Panc1 (cell line): ENCODE measurements at regions not wholly inside any gene's neighbourhood (a gene's known extent, or its start where the extent isn't known, plus 50 kb on each side); places are given as distances from the start of the nearest gene placed in this dataset.

Experiments
- ATAC-seq: fragments of 200-7000 bp; cut with Tn5 transposase; 2 replicates; pipeline ENCODE4 v1.9.1; 2020; ENCODE audit warnings: mild to moderate bottlenecking, moderate library complexity
- BruUV-seq: library from RNA; stranded (reverse); fragments of 400-500 nt; replicated peaks from 2 replicates; lab custom pipeline; 2021; lab: Mats Ljungman, UMichigan
- CTCF ChIA-PET: fragments of 300-600 bp; sonication (Branson Sonifier 250); formaldehyde crosslinking; loops from one replicate; lab custom pipeline; 2022; ENCODE audit warnings: antibody characterized with exemption; lab: Charles Lee
- POLR2A ChIA-PET: fragments of 300-600 bp; sonication (Branson Sonifier 250); formaldehyde crosslinking; loops from one replicate; lab custom pipeline; 2022; ENCODE audit warnings: antibody characterized with exemption; lab: Charles Lee
- DNase-seq: peaks from one replicate; pipeline ENCODE4 v3.0.0-alpha.2; 2010; ENCODE audit warnings: low read depth, low spot score
- H3K27ac ChIP-seq: 2 replicates; pipeline ENCODE4 v1.5.1; 2011; ENCODE audit warnings: mild to moderate bottlenecking, low read length, inconsistent platforms
- H3K27me3 ChIP-seq: fragments of 200-500 bp; sonication (Bioruptor generic); 2 replicates; pipeline ENCODE4 v1.6.0; 2014; ENCODE audit warnings: low read length, inconsistent platforms; ENCODE audit not compliant: control insufficient read depth, insufficient read depth
- H3K36me3 ChIP-seq: fragments of 200-500 bp; sonication (Bioruptor generic); 2 replicates; pipeline ENCODE4 v1.5.1; 2014; ENCODE audit warnings: inconsistent platforms, mild to moderate bottlenecking, low read length, moderate library complexity; ENCODE audit not compliant: control insufficient read depth, insufficient read depth
- H3K4me1 ChIP-seq: 2 replicates; pipeline ENCODE4 v1.5.1; 2011; ENCODE audit warnings: inconsistent platforms, mild to moderate bottlenecking, low read length, moderate library complexity; ENCODE audit not compliant: control insufficient read depth, insufficient read depth
- H3K4me3 ChIP-seq, 2 experiments: 2 replicates each; pipeline ENCODE4 v1.5.1; 2011 to 2012; ENCODE audit warnings: low read depth in 2 of 2, low read length in 2 of 2, mild to moderate bottlenecking in 2 of 2, inconsistent platforms in 1 of 2, moderate library complexity in 1 of 2
- H3K9me3 ChIP-seq: fragments of 200-500 bp; sonication (Bioruptor generic); 2 replicates; pipeline ENCODE4 v1.5.1; 2014; ENCODE audit warnings: low read depth, mild to moderate bottlenecking, inconsistent platforms, low read length, moderate library complexity; ENCODE audit not compliant: control insufficient read depth, insufficient read depth
- POLR2AphosphoS5 ChIP-seq: IDR thresholded peaks from 2 replicates; pipeline ENCODE4 v1.6.1; 2012; ENCODE audit warnings: mild to moderate bottlenecking, low read depth, low read length, moderate library complexity
- SIN3A ChIP-seq: IDR thresholded peaks from 2 replicates; pipeline ENCODE4 v1.6.1; 2012; ENCODE audit warnings: low read depth, mild to moderate bottlenecking, low read length, moderate library complexity, borderline replicate concordance; ENCODE audit not compliant: insufficient read depth
- in situ Hi-C: cut with HindIII; loops from 2 replicates; pipeline ENCODE4 v1.10.0; 2016; ENCODE audit warnings: low sequenced_read_pairs, low pct_unique_long_range_greater_than_20kb
- intact Hi-C: fragments of 100-400 bp; cut with micrococcal nuclease; formaldehyde crosslinking; loops from one replicate; pipeline ENCODE4 v1.10.0; 2022; ENCODE audit not compliant: unreplicated experiment
- TF ChIP-seq, protein P1 (sequence below): fragments of 450-650 bp; IDR thresholded peaks from 2 replicates; pipeline ENCODE4 v1.5.1; 2017; ENCODE audit warnings: mild to moderate bottlenecking
- TF ChIP-seq, protein P2 (sequence below), 2 experiments: IDR thresholded peaks; 2 replicates each; pipeline ENCODE4 v1.6.1; 2011 to 2012; ENCODE audit warnings: low read depth in 2 of 2, control low read depth in 1 of 2, low read length in 1 of 2, mild to moderate bottlenecking in 1 of 2, moderate library complexity in 1 of 2; ENCODE audit not compliant: insufficient read depth in 1 of 2

DNA sequence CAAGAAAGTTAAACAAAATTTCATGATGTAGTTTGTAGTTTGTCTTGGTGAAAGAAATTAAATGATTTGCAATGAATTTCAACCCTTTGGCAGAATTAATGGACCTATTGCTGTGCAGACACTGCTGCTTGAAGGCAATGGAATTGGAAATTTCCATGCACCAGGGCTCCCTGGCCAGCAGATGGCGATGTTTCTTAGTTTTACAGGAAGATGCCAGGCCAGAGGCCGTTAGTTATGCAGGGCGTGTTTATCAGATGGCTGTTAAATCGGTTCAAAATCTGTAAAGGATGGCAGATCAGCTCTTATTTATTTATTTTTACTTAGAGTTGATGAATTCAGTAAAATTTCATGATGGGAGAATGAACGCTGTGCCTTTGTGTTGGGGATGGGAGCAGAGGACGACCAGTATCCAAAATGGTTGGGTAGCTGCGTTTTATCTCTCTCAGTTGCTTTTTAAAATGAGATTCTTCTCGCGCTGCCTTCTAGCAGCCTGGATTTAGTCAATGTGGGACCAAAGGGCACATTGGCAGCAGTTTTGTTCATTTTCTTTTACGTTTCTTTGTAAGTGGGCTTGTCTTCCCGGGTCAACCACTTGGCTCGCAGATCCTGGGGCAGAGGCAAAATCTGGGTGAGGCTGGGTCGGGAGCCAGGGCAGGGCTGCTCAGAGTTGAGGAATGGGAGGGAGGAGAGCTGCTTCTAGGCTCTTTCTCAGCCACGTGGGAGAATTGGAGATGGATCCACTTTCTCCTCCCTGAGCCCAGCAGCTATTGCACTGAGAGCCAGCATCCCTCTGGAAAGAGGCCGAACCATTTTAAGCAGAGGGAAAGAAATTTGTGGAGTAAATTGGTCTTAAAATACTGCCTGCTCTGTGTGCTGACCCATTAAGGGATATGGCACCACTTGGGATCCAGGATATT lies 344.0 kb downstream of the PIK3C3 start:
- DNase-seq = peak; percentile 43
- Histone ChIP-seq H3K27ac (no peak overlapping the region), H3K36me3 (no peaks in the 10 kb centered on the region), H3K9me3 (no peaks in the 10 kb centered on the region), H3K4me3 (peak overlapping the region in 1 of 2 experiments; percentile 3; a peak in 1 of 4 replicates), H3K27me3 (no peaks in the 10 kb centered on the region), H3K4me1 (no peaks in the 10 kb centered on the region)
- peak; percentile 76 for ATAC-seq
- in situ Hi-C loops (no loop called here), intact Hi-C loops (loop anchor here (10.0 kb wide), 1 partner anchor 976 kb away; the partner anchor contains the start of gene SYT4)
- POLR2A ChIA-PET = no interaction called here
- no peak for TF ChIP-seq POLR2AphosphoS5
- TF ChIP-seq, protein P1, sequence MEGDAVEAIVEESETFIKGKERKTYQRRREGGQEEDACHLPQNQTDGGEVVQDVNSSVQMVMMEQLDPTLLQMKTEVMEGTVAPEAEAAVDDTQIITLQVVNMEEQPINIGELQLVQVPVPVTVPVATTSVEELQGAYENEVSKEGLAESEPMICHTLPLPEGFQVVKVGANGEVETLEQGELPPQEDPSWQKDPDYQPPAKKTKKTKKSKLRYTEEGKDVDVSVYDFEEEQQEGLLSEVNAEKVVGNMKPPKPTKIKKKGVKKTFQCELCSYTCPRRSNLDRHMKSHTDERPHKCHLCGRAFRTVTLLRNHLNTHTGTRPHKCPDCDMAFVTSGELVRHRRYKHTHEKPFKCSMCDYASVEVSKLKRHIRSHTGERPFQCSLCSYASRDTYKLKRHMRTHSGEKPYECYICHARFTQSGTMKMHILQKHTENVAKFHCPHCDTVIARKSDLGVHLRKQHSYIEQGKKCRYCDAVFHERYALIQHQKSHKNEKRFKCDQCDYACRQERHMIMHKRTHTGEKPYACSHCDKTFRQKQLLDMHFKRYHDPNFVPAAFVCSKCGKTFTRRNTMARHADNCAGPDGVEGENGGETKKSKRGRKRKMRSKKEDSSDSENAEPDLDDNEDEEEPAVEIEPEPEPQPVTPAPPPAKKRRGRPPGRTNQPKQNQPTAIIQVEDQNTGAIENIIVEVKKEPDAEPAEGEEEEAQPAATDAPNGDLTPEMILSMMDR = peak; percentile 73
- CTCF ChIA-PET = interaction anchor here (0.8 kb wide), 1 partner anchor 164 kb away, joined by 3 read pairs; no protein-coding TSS in a partner anchor
- BruUV-seq = no TSS peak

DNA sequence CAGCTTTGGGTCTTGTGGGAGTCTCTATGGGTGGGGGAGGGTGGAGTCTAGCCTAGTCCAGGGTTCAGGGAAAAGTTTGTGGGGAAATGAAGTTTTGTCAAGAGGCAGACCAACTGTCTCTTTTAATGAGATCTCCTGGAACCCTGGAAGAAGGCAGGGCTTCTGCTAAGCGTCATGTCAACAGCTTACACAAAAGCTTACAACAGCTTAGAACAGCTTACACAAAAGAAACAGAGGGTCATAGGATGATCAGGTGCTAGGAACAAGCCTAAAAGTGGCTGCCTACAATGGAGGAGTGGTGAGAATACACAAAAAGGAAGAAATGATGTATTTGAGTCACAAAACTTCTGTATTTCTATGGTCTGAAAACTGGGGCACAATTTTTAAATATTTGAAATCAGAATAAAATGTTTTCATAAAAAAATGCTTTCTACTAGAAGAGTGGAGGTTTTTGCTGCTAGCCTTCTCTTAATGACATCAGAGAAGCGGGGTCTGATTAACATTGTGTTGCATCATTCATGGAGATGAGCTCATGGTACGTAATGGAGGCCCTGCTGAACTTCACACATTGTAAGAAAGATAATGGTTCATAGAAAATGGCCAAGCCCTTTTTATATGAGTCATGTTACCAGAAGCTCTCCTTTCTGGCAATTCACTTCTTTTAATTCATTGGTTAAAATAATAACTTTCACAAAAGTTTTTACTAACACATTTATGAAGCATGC lies 351.0 kb downstream of the PIK3C3 start:
- H3K4me3 ChIP-seq = no peak overlapping the region
- POLR2A ChIA-PET = no interaction called here
- CTCF ChIA-PET = no interaction called here
- in situ Hi-C loops = no loop called here
- no peaks in the 10 kb centered on the region for H3K9me3 ChIP-seq
- no peak overlapping the region for H3K27ac ChIP-seq
- ATAC-seq = no peak
- H3K36me3 ChIP-seq = no peaks in the 10 kb centered on the region
- TF ChIP-seq, protein P2, sequence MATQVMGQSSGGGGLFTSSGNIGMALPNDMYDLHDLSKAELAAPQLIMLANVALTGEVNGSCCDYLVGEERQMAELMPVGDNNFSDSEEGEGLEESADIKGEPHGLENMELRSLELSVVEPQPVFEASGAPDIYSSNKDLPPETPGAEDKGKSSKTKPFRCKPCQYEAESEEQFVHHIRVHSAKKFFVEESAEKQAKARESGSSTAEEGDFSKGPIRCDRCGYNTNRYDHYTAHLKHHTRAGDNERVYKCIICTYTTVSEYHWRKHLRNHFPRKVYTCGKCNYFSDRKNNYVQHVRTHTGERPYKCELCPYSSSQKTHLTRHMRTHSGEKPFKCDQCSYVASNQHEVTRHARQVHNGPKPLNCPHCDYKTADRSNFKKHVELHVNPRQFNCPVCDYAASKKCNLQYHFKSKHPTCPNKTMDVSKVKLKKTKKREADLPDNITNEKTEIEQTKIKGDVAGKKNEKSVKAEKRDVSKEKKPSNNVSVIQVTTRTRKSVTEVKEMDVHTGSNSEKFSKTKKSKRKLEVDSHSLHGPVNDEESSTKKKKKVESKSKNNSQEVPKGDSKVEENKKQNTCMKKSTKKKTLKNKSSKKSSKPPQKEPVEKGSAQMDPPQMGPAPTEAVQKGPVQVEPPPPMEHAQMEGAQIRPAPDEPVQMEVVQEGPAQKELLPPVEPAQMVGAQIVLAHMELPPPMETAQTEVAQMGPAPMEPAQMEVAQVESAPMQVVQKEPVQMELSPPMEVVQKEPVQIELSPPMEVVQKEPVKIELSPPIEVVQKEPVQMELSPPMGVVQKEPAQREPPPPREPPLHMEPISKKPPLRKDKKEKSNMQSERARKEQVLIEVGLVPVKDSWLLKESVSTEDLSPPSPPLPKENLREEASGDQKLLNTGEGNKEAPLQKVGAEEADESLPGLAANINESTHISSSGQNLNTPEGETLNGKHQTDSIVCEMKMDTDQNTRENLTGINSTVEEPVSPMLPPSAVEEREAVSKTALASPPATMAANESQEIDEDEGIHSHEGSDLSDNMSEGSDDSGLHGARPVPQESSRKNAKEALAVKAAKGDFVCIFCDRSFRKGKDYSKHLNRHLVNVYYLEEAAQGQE (IDR thresholded peaks at IDR 0.05; ENCODE audit: insufficient read depth in 1 of 2, low read depth in 2 of 2, low read length in 1 of 2) = no peak
- TF ChIP-seq, protein P1 = no peak
- TF ChIP-seq POLR2AphosphoS5 = no peak
- no peak for TF ChIP-seq SIN3A
- no peaks in the 10 kb centered on the region for H3K27me3 ChIP-seq
- intact Hi-C loops = no loop called here
- DNase-seq = no peak
- no TSS peak for BruUV-seq
- H3K4me1 ChIP-seq = no peaks in the 10 kb centered on the region
